H9 (cell line): ENCODE measurements at regions not wholly inside any gene's neighbourhood (a gene's known extent, or its start where the extent isn't known, plus 50 kb on each side); places are given as distances from the start of the nearest gene placed in this dataset.
A peak's percentile ranks its signal among the peaks of the same experiment; 100 is the strongest.

ENCODE experiments used
- DNase-seq: peaks from one replicate; pipeline ENCODE4 v3.0.0-alpha.2; 2017
- H2AFZ ChIP-seq: one replicate; pipeline ENCODE4 v1.6.1; 2013; ENCODE audit warnings: mild to moderate bottlenecking, low read length, control low read depth, moderate library complexity
- H2AK5ac ChIP-seq: 2 replicates; pipeline ENCODE4 v1.6.1; 2013; ENCODE audit warnings: low read length, control low read depth, mixed read lengths; ENCODE audit not compliant: insufficient read length
- H2BK120ac ChIP-seq: one replicate; pipeline ENCODE4 v1.6.1; 2013; ENCODE audit warnings: low read depth, mild to moderate bottlenecking, low read length, control low read depth, inconsistent platforms; ENCODE audit not compliant: poor library complexity, severe bottlenecking
- H2BK12ac ChIP-seq: 2 replicates; pipeline ENCODE4 v1.6.1; 2013; ENCODE audit warnings: low read length, control low read depth, mixed read lengths, low read depth; ENCODE audit not compliant: insufficient read length
- H2BK15ac ChIP-seq: 2 replicates; pipeline ENCODE4 v1.6.1; 2013; ENCODE audit warnings: low read depth, low read length, control low read depth
- H2BK20ac ChIP-seq: one replicate; pipeline ENCODE4 v1.6.1; 2013; ENCODE audit warnings: low read depth, mild to moderate bottlenecking, low read length, control low read depth, inconsistent platforms; ENCODE audit not compliant: poor library complexity, severe bottlenecking
- H2BK5ac ChIP-seq: 2 replicates; pipeline ENCODE4 v1.6.1; 2013; ENCODE audit warnings: low read length, control low read depth, mixed read lengths; ENCODE audit not compliant: insufficient read length
- H3K14ac ChIP-seq: 2 replicates; pipeline ENCODE4 v1.6.1; 2013; ENCODE audit warnings: low read length, control low read depth; ENCODE audit not compliant: insufficient read depth
- H3K18ac ChIP-seq: 2 replicates; pipeline ENCODE4 v1.6.1; 2013; ENCODE audit warnings: low read depth, mild to moderate bottlenecking, mixed read lengths, low read length, control low read depth; ENCODE audit not compliant: insufficient read length
- H3K23ac ChIP-seq: 2 replicates; pipeline ENCODE4 v1.6.1; 2013; ENCODE audit warnings: low read length, control low read depth, mixed read lengths, low read depth; ENCODE audit not compliant: insufficient read length
- H3K23me2 ChIP-seq: 2 replicates; pipeline ENCODE4 v1.6.1; 2013; ENCODE audit warnings: low read depth, mild to moderate bottlenecking, mixed read lengths, low read length, control low read depth; ENCODE audit not compliant: insufficient read length, poor library complexity, severe bottlenecking
- H3K27ac ChIP-seq: 2 replicates; pipeline ENCODE4 v1.5.1; 2013; ENCODE audit warnings: low read length, control low read depth, mixed read lengths, low read depth; ENCODE audit not compliant: insufficient read length
- H3K27me3 ChIP-seq: 2 replicates; pipeline ENCODE4 v1.6.1; 2013; ENCODE audit warnings: low read length, control low read depth, inconsistent platforms; ENCODE audit not compliant: insufficient read depth
- H3K4ac ChIP-seq: 2 replicates; pipeline ENCODE4 v1.6.1; 2013; ENCODE audit warnings: low read depth, mild to moderate bottlenecking, control low read depth, inconsistent platforms, low read length, moderate library complexity
- H3K4me1 ChIP-seq: 2 replicates; pipeline ENCODE4 v1.6.1; 2013; ENCODE audit warnings: low read length, control low read depth, inconsistent platforms; ENCODE audit not compliant: insufficient read depth
- H3K4me2 ChIP-seq: 2 replicates; pipeline ENCODE4 v1.6.1; 2013; ENCODE audit warnings: low read length, control low read depth, mixed read lengths; ENCODE audit not compliant: insufficient read length, insufficient read depth
- H3K56ac ChIP-seq: 2 replicates; pipeline ENCODE4 v1.6.1; 2013; ENCODE audit warnings: low read depth, mild to moderate bottlenecking, mixed read lengths, low read length, control low read depth; ENCODE audit not compliant: insufficient read length
- H3K79me1 ChIP-seq: 2 replicates; pipeline ENCODE4 v1.6.1; 2013; ENCODE audit warnings: low read depth, mild to moderate bottlenecking, moderate library complexity, low read length, control low read depth, inconsistent platforms; ENCODE audit not compliant: insufficient read depth, poor library complexity, severe bottlenecking
- H3K79me2 ChIP-seq: 2 replicates; pipeline ENCODE4 v1.6.1; 2013; ENCODE audit warnings: low read length, control low read depth, inconsistent platforms; ENCODE audit not compliant: insufficient read depth
- H3K9ac ChIP-seq: 2 replicates; pipeline ENCODE4 v1.6.1; 2013; ENCODE audit warnings: low read length, control low read depth, mixed read lengths; ENCODE audit not compliant: insufficient read length; ENCODE audit errors: extremely low read depth
- H3K9me3 ChIP-seq: one replicate; pipeline ENCODE4 v1.6.1; 2013; ENCODE audit warnings: low read depth, low read length, inconsistent platforms; ENCODE audit not compliant: control insufficient read depth
- H3T11ph ChIP-seq: one replicate; pipeline ENCODE4 v1.6.1; 2013; ENCODE audit warnings: mild to moderate bottlenecking, low read length, control low read depth, inconsistent platforms
- H4K20me1 ChIP-seq: one replicate; pipeline ENCODE4 v1.6.1; 2013; ENCODE audit not compliant: control insufficient read depth, insufficient read length, insufficient read depth
- H4K5ac ChIP-seq: 2 replicates; pipeline ENCODE4 v1.6.1; 2013; ENCODE audit warnings: low read depth, mild to moderate bottlenecking, mixed read lengths, low read length, control low read depth; ENCODE audit not compliant: insufficient read length
- H4K8ac ChIP-seq: replicated peaks from 2 replicates; pipeline ENCODE4 v1.6.1; 2013; ENCODE audit warnings: low read length, control low read depth, mixed read lengths, low read depth; ENCODE audit not compliant: insufficient read length
- H4K91ac ChIP-seq: 2 replicates; pipeline ENCODE4 v1.6.1; 2013; ENCODE audit warnings: low read depth, mild to moderate bottlenecking, moderate library complexity, mixed read lengths, low read length, control low read depth; ENCODE audit not compliant: insufficient read length
- H3K27ac Mint-ChIP-seq, 3 experiments: 2 replicates in 2 of 3; 3 replicates in 1 of 3; pipeline ENCODE4 v1.8.0; 2020 to 2021; ENCODE audit warnings: mixed read lengths in 3 of 3, mild to moderate bottlenecking in 1 of 3, moderate library complexity in 1 of 3
- H3K27me3 Mint-ChIP-seq: 2 replicates; pipeline ENCODE4 v1.8.0; 2021; ENCODE audit warnings: low read depth, mild to moderate bottlenecking, moderate library complexity, mixed read lengths
- H3K36me3 Mint-ChIP-seq, 3 experiments: 2 replicates in 2 of 3; 3 replicates in 1 of 3; pipeline ENCODE4 v1.8.0; 2020 to 2021; ENCODE audit warnings: low read depth in 3 of 3, mixed read lengths in 3 of 3; ENCODE audit not compliant: insufficient read depth in 1 of 3
- H3K4me1 Mint-ChIP-seq, 2 experiments: 2 replicates each; pipeline ENCODE4 v1.8.0; 2020; ENCODE audit warnings: mixed read lengths in 2 of 2
- H3K4me3 Mint-ChIP-seq, 2 experiments: 2 replicates in 1 of 2; 3 replicates in 1 of 2; pipeline ENCODE4 v1.8.0; 2020 to 2021; ENCODE audit warnings: mild to moderate bottlenecking in 2 of 2, mixed read lengths in 2 of 2, moderate library complexity in 1 of 2
- H3K9me3 Mint-ChIP-seq, 2 experiments: 2 replicates in 1 of 2; 3 replicates in 1 of 2; pipeline ENCODE4 v1.8.0; 2020; ENCODE audit warnings: mild to moderate bottlenecking in 2 of 2, mixed read lengths in 2 of 2, moderate library complexity in 1 of 2
- CTCF ChIP-seq: fragments of 200-600 bp; sonication (generic); conservative IDR thresholded peaks from 3 replicates; pipeline ENCODE4 v1.8.0; 2021; ENCODE audit warnings: antibody characterized with exemption, mild to moderate bottlenecking
- WGBS: extraction: QIAGEN DNeasy Blood & Tissue Kit; methylation state at CpG from one replicate; pipeline ENCODE4 v1.1.7; 2013; ENCODE audit warnings: missing lambda C conversion rate, low lambda C conversion rate, mixed read lengths; ENCODE audit not compliant: insufficient read length; ENCODE audit errors: extremely low coverage; 5-methylcytosine and 5-hydroxymethylcytosine counted together

GRCh38 chr6:147023581-147023980, 180.6 kb upstream of the STXBP5 start:
- DNase-seq: no peak
- no peak overlapping the region for H3K4me2 ChIP-seq
- H3K27ac ChIP-seq: no peak overlapping the region
- no peak overlapping the region for H3K4me3 Mint-ChIP-seq
- no peak overlapping the region for H2BK120ac ChIP-seq
- no peak overlapping the region for H3K18ac ChIP-seq
- H2BK20ac ChIP-seq: no peak overlapping the region
- H4K91ac ChIP-seq: no peak overlapping the region
- H3K4me1 ChIP-seq: no peaks in the 10 kb centered on the region
- no peak overlapping the region for H2BK12ac ChIP-seq
- no peaks in the 10 kb centered on the region for H3K9me3 ChIP-seq
- H3K27me3 ChIP-seq: no peaks in the 10 kb centered on the region
- no peaks in the 10 kb centered on the region for H4K20me1 ChIP-seq
- WGBS: no CpG with 5 or more reads among the region's 3 CpGs
- no peak overlapping the region for H2AFZ ChIP-seq
- H4K5ac ChIP-seq: no peak overlapping the region
- no peak overlapping the region for H3K9ac ChIP-seq
- no peaks in the 10 kb centered on the region for H3K79me2 ChIP-seq
- H3K4ac ChIP-seq: no peak overlapping the region
- 0 out of 7 replicates have a peak overlapping the region, but pooled peaks of 1 of the 3 experiments have one; percentile 40 for H3K27ac Mint-ChIP-seq
- H3K56ac ChIP-seq: no peak overlapping the region
- H3K36me3 Mint-ChIP-seq: no peaks in the 10 kb centered on the region; a peak in 1 of 7 replicates
- H3T11ph ChIP-seq: no peak overlapping the region
- no peaks in the 10 kb centered on the region for H3K23me2 ChIP-seq
- no peak overlapping the region for H3K14ac ChIP-seq
- no peak overlapping the region for H4K8ac ChIP-seq
- H3K9me3 Mint-ChIP-seq: no peaks in the 10 kb centered on the region
- no peak overlapping the region for H2BK15ac ChIP-seq
- no peak for TF ChIP-seq CTCF
- no peak overlapping the region for H2BK5ac ChIP-seq
- H3K4me1 Mint-ChIP-seq: no peaks in the 10 kb centered on the region
- H3K79me1 ChIP-seq: no peaks in the 10 kb centered on the region
- H3K23ac ChIP-seq: no peak overlapping the region
- H2AK5ac ChIP-seq: no peak overlapping the region
- no peaks in the 10 kb centered on the region for H3K27me3 Mint-ChIP-seq
